ENCODE measurements at regions not wholly inside any gene's neighbourhood (a gene's known extent, or its start where the extent isn't known, plus 50 kb on each side); places are given as distances from the start of the nearest gene placed in this dataset.

GRCh38 chr13:50422181-50423148 is 407.2 kb downstream of the KCNRG start:
- TF ChIP-seq CTCF (IDR thresholded peaks at IDR 0.05), result no peak
- TF ChIP-seq POLR2A (IDR thresholded peaks at IDR 0.05), result no peak
